HFFc6 (cell line): ENCODE measurements at regions not wholly inside any gene's neighbourhood (a gene's known extent, or its start where the extent isn't known, plus 50 kb on each side); places are given as distances from the start of the nearest gene placed in this dataset.

ENCODE experiments used
- DNase-seq: peaks from one replicate; pipeline ENCODE4 v3.0.0-alpha.2; 2018
- H3K27ac Mint-ChIP-seq: 2 replicates; pipeline ENCODE4 v1.8.0; 2020; ENCODE audit warnings: mild to moderate bottlenecking, mixed read lengths
- H3K27me3 Mint-ChIP-seq: 2 replicates; pipeline ENCODE4 v1.8.0; 2021; ENCODE audit warnings: mild to moderate bottlenecking, moderate library complexity, mixed read lengths; ENCODE audit not compliant: insufficient read depth
- H3K36me3 Mint-ChIP-seq: 2 replicates; pipeline ENCODE4 v1.8.0; 2021; ENCODE audit warnings: low read depth, mixed read lengths
- H3K4me1 Mint-ChIP-seq: 2 replicates; pipeline ENCODE4 v1.8.0; 2020; ENCODE audit warnings: low read depth, mixed read lengths
- H3K4me3 Mint-ChIP-seq: 2 replicates; pipeline ENCODE4 v1.8.0; 2020; ENCODE audit warnings: mild to moderate bottlenecking, moderate library complexity, mixed read lengths
- H3K9me3 Mint-ChIP-seq: 2 replicates; pipeline ENCODE4 v1.8.0; 2020; ENCODE audit warnings: mild to moderate bottlenecking, mixed read lengths
- TF ChIP-seq, protein P1 (sequence below): fragments of 200-600 bp; sonication (generic); IDR thresholded peaks from 2 replicates; pipeline ENCODE4 v1.5.0; 2021; ENCODE audit warnings: antibody characterized with exemption, mild to moderate bottlenecking

DNA sequence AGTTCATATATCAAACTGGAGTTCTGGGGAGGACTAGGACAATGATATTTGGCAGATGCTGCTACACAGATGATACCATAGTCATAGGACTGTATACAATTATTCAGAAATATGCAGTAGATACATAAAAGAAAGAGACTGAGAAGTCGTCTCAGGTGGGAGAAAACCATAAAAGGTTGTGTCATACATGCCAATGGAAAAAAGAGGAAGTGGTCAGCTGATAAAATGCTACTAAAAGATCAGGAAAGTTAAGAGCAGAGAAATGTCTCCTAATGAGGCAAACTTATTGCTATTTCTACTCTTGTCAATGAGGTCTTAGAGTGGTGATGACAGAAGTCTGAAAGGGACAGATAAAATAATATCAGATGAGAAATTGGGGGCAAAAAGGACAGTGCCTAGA lies 407.6 kb downstream of the COL12A1 start:
- H3K9me3 Mint-ChIP-seq, result peaks cover 4% of the 10 kb centered on the region; the same call in 1 of the 2 replicates
- TF ChIP-seq, protein P1, sequence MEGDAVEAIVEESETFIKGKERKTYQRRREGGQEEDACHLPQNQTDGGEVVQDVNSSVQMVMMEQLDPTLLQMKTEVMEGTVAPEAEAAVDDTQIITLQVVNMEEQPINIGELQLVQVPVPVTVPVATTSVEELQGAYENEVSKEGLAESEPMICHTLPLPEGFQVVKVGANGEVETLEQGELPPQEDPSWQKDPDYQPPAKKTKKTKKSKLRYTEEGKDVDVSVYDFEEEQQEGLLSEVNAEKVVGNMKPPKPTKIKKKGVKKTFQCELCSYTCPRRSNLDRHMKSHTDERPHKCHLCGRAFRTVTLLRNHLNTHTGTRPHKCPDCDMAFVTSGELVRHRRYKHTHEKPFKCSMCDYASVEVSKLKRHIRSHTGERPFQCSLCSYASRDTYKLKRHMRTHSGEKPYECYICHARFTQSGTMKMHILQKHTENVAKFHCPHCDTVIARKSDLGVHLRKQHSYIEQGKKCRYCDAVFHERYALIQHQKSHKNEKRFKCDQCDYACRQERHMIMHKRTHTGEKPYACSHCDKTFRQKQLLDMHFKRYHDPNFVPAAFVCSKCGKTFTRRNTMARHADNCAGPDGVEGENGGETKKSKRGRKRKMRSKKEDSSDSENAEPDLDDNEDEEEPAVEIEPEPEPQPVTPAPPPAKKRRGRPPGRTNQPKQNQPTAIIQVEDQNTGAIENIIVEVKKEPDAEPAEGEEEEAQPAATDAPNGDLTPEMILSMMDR, result no peak
- H3K36me3 Mint-ChIP-seq, result no peaks in the 10 kb centered on the region
- H3K27me3 Mint-ChIP-seq, result no peaks in the 10 kb centered on the region; the same call in none of the 2 replicates
- no peak overlapping the region for H3K4me3 Mint-ChIP-seq
- no peaks in the 10 kb centered on the region for H3K4me1 Mint-ChIP-seq
- H3K27ac Mint-ChIP-seq, result no peak overlapping the region
- no peak for DNase-seq

DNA sequence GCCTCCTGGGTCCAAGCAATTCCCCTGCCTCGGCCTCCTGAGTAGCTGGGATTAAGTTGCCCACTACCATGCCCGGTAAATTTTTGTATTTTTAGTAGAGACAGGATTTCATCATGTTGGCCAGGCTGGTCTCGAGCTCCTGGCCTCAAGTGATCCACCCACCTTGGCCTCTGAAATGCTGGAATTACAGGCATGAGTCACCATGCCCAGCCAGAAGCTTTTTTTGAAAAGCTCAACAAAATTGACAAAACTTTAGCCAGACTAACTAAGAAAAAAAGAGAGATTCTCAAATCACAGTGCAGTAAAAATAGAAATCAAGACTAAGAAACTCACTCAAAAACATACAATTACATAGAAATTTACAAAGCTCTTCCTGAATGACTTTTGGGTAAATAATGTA lies 420.6 kb downstream of the COL12A1 start:
- TF ChIP-seq, protein P1, result no peak
- no peak for DNase-seq
- H3K9me3 Mint-ChIP-seq, result no peaks in the 10 kb centered on the region
- H3K27me3 Mint-ChIP-seq, result peaks cover 4% of the 10 kb centered on the region; the same call in 1 of the 2 replicates
- no peaks in the 10 kb centered on the region for H3K36me3 Mint-ChIP-seq
- H3K4me1 Mint-ChIP-seq, result no peaks in the 10 kb centered on the region
- no peak overlapping the region for H3K4me3 Mint-ChIP-seq
- H3K27ac Mint-ChIP-seq, result no peak overlapping the region

DNA sequence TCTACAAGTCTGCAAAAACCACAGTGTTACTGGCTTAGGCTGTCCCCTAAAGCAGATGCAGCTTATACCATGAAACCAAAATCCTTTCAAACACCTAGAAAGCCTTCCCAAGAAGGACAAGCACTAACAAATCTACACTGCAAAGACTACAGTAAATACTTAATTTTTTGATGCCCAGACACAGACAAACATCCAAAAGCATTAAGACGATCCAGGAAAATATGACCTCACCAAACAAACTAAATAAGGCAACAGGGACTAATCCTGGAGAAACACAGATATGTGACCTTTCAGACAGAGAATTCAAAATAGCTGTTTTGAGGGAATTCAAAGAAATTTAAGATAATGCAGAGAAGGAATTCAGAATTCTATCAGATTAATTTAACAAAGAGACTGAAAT lies 423.5 kb downstream of the COL12A1 start:
- no peaks in the 10 kb centered on the region for H3K9me3 Mint-ChIP-seq
- no peaks in the 10 kb centered on the region for H3K36me3 Mint-ChIP-seq
- H3K27ac Mint-ChIP-seq, result no peak overlapping the region
- no peak overlapping the region for H3K4me3 Mint-ChIP-seq
- peaks cover 3% of the 10 kb centered on the region; the same call in 1 of the 2 replicates for H3K27me3 Mint-ChIP-seq
- H3K4me1 Mint-ChIP-seq, result no peaks in the 10 kb centered on the region
- TF ChIP-seq, protein P1, result no peak
- DNase-seq, result no peak

DNA sequence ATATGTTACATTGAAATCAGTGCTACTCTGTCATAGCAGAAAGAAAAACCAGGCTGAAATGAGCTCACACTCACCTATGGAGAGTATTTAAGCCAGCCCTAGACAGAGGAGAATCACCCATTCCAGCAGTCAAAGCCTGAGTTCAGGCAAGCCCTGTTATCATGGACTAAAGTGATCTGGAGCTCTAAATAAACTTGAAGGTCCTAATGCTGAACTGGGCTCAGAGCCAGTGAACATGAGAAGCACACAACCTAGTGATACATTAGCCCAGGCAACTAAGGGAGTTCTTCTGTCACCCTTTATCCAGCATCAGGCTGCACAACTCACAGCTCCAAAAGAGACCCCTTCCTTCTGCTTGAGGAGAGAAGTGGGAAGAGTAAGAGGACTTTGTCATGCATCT lies 425.0 kb downstream of the COL12A1 start:
- Mint-ChIP-seq H3K27ac (no peak overlapping the region), H3K4me3 (no peak overlapping the region), H3K36me3 (no peaks in the 10 kb centered on the region), H3K4me1 (no peaks in the 10 kb centered on the region), H3K27me3 (peaks cover 5% of the 10 kb centered on the region; the same call in 1 of the 2 replicates), H3K9me3 (no peaks in the 10 kb centered on the region)
- DNase-seq, result no peak
- TF ChIP-seq, protein P1, result no peak

DNA sequence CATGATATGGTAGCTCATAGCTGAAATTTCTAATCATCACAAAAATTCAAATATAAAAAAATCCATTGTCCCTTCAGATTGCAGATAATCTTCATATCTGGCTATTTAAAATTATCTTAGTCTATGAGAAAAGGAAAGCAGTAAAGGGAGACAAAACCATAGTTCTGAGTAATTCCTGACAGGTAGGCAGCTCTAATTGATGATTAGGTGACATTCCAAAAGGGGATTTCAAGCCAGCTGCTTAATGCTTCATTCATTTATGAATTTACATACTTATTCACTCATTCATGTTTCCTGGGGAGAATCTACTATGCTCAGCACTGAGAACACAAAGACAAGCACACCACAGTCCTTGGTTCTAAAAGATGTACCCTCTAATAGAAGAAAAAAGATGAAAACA lies 437.1 kb downstream of the COL12A1 start:
- no peaks in the 10 kb centered on the region for H3K9me3 Mint-ChIP-seq

More for the DNA sequence above, 437.1 kb downstream of the COL12A1 start:
- no peak for DNase-seq
- TF ChIP-seq, protein P1, result no peak
- Mint-ChIP-seq H3K27me3 (peaks cover 6% of the 10 kb centered on the region; the same call in 1 of the 2 replicates), H3K27ac (no peak overlapping the region), H3K4me1 (no peaks in the 10 kb centered on the region), H3K4me3 (no peak overlapping the region), H3K36me3 (no peaks in the 10 kb centered on the region)
